ENCODE measurements at regions not wholly inside any gene's neighbourhood (a gene's known extent, or its start where the extent isn't known, plus 50 kb on each side); places are given as distances from the start of the nearest gene placed in this dataset.

DNA sequence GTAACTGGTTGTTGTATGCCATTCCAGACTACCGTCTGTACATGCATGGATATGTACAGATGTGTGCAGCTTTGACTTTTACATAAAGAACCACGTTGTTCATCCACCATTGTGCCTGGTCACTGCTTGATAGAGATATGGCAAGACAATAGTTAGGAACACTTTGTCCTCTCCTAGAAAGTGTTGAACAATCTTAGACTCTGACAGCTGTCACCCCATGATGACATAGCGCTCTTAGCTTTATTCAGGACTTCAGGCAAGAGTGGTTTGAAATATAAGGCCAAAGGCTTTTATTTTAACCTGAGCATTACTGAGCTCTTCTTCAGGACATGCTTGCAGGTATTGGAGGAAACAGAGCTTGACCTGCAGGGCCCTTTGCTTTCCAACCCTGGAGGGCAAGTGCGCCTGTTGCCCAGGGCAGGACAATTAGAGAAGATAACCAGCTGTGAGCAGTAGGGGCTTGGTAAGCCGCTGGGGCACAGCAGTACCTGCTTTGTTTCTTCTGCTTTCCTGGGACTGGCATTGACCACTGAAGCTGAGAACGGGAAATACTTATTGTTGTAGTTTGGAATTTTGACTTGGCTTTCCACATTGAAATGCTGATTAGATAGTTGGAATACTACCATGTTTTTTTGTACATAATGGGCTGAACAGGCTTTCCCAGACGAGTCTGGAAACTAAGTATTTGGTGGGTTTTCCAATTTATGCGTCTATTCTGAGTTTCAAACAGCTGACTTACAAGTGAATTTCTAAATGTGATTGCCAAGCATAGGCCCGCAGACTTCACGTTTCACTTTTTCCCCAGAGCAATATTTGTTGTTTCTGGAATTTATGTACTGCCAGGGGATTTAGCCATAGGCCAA lies 51.1 kb downstream of the GARRE1 start:
- H3K4me3 Mint-ChIP-seq (ENCODE audit: low read depth, unreplicated experiment): no peak overlapping the region
- CTCF ChIA-PET: no interaction called here
- no TSS peak for BruUV-seq (replicated peaks)

DNA sequence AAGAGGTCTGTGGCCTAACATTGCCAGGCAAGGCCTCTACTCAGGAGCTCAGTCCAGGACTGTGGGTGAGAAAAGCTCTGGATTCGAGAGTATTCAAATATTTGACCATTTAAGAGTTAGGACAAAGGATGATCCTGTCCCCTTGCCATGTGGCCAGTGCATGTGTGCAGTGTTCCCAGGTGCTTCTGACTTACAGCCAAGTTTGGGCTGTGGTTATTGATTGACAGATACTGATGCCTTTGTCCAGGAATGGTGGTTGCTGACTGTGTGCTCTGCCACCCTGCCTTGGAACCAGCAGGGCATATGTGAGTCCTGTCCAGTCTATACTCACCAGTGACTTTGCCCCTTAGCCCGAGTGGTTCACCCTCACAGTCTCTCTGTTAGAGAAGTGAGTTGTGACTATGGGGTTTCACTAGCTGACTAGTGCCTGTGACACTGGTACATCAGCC lies 51.9 kb downstream of the GARRE1 start:
- Mint-ChIP-seq H3K4me1 (ENCODE audit: low read depth, unreplicated experiment) (peaks cover 23% of the 10 kb centered on the region), H3K9me3 (ENCODE audit: low read depth, unreplicated experiment) (no peaks in the 10 kb centered on the region), H3K27me3 (ENCODE audit: unreplicated experiment) (no peaks in the 10 kb centered on the region), H3K27ac (ENCODE audit: unreplicated experiment) (no peak overlapping the region), H3K36me3 (ENCODE audit: insufficient read depth, unreplicated experiment) (peaks cover 12% of the 10 kb centered on the region), H3K4me3 (ENCODE audit: low read depth, unreplicated experiment) (no peak overlapping the region)
- peak; percentile 60 for DNase-seq
- CTCF ChIA-PET: no interaction called here
- intact Hi-C loops (cut with micrococcal nuclease; ENCODE audit: unreplicated experiment): no loop called here
- no TSS peak for BruUV-seq (replicated peaks)
- TF ChIP-seq, protein P1, sequence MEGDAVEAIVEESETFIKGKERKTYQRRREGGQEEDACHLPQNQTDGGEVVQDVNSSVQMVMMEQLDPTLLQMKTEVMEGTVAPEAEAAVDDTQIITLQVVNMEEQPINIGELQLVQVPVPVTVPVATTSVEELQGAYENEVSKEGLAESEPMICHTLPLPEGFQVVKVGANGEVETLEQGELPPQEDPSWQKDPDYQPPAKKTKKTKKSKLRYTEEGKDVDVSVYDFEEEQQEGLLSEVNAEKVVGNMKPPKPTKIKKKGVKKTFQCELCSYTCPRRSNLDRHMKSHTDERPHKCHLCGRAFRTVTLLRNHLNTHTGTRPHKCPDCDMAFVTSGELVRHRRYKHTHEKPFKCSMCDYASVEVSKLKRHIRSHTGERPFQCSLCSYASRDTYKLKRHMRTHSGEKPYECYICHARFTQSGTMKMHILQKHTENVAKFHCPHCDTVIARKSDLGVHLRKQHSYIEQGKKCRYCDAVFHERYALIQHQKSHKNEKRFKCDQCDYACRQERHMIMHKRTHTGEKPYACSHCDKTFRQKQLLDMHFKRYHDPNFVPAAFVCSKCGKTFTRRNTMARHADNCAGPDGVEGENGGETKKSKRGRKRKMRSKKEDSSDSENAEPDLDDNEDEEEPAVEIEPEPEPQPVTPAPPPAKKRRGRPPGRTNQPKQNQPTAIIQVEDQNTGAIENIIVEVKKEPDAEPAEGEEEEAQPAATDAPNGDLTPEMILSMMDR (IDR thresholded peaks at IDR 0.05; ENCODE audit: unreplicated experiment): no peak

More for the DNA sequence above, 51.1 kb downstream of the GARRE1 start:
- H3K27me3 Mint-ChIP-seq (ENCODE audit: unreplicated experiment): no peaks in the 10 kb centered on the region
- peaks cover 17% of the 10 kb centered on the region for H3K36me3 Mint-ChIP-seq (ENCODE audit: insufficient read depth, unreplicated experiment)
- no peak for DNase-seq
- intact Hi-C loops (cut with micrococcal nuclease; ENCODE audit: unreplicated experiment): no loop called here
- no peak overlapping the region for H3K27ac Mint-ChIP-seq (ENCODE audit: unreplicated experiment)
- peaks cover 23% of the 10 kb centered on the region for H3K4me1 Mint-ChIP-seq (ENCODE audit: low read depth, unreplicated experiment)
- H3K9me3 Mint-ChIP-seq (ENCODE audit: low read depth, unreplicated experiment): no peaks in the 10 kb centered on the region
- TF ChIP-seq, protein P1 (IDR thresholded peaks at IDR 0.05; ENCODE audit: unreplicated experiment): no peak

DNA sequence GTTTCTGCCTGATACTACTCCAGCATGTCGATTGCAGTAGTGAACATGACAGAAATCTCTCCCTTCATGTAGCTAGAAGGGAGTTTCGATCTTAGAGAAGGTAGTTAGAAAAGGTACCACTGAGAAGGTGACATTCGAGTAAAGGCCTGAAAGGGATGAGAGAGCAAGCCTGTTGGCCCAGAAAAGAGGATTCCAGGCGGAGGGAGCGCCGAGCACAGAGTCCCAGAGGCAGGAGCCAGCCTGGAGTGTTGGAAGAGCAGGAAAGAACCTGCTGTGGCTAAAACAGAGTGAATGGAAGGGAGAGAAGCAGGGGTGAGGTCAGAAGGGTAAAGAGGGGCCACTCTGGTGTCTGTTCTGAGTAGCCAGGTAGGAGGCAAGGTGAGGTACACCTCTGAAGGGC lies 52.5 kb downstream of the GARRE1 start:
- no peak overlapping the region for H3K4me3 Mint-ChIP-seq (ENCODE audit: low read depth, unreplicated experiment)
- H3K27ac Mint-ChIP-seq (ENCODE audit: unreplicated experiment): no peak overlapping the region
- no TSS peak for BruUV-seq (replicated peaks)
- no peak for DNase-seq
- TF ChIP-seq, protein P1 (IDR thresholded peaks at IDR 0.05; ENCODE audit: unreplicated experiment): no peak
- H3K27me3 Mint-ChIP-seq (ENCODE audit: unreplicated experiment): no peaks in the 10 kb centered on the region
- peaks cover 23% of the 10 kb centered on the region for H3K4me1 Mint-ChIP-seq (ENCODE audit: low read depth, unreplicated experiment)
- CTCF ChIA-PET: no interaction called here
- intact Hi-C loops (cut with micrococcal nuclease; ENCODE audit: unreplicated experiment): no loop called here
- peaks cover 12% of the 10 kb centered on the region for H3K36me3 Mint-ChIP-seq (ENCODE audit: insufficient read depth, unreplicated experiment)
- no peaks in the 10 kb centered on the region for H3K9me3 Mint-ChIP-seq (ENCODE audit: low read depth, unreplicated experiment)

DNA sequence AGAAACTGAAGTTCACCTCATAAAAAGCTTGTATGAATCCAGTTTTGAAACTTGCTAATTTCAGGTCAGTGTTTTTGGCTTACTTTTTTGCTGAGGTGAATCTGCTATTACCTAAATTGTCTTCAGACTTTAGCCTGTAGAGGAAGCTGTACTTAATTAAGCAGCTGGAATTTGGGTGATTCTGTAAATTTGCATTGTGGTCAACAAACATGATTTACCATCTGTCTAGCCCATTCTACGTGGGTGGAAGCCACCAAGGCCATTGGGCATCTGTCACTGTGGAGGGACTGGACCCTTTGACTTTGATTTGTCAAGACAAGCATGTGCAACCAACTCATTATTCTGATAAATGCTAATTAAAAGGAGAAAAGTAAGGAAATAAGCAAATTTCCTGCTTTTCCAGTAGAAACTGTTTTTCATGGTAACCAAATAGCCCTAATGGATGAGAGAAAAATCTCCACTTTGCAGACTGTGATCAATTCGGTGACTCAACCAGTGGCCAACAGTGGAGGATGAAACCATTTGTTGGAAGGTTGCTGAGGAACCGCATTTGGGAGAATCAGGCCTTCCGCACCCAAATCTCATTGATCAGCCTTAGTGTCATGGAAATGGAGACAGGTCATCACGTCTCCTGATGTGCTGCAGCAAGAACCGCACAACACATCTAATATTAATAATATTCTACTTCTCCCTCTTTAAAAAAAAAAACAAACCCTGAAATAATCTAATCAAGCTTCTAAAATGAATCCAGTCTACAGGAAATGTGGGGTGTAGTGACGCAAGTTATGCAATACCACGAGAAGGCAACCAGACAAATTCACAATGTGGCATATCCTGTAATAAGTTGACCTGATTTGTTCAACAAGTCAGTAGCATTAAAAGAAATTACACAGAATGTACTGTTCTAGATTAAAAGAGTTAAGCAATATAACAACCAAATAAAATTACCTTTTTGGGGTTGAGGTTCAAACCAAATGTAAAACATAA lies 54.3 kb downstream of the GARRE1 start:
- no peak overlapping the region for H3K27ac Mint-ChIP-seq (ENCODE audit: unreplicated experiment)
- H3K9me3 Mint-ChIP-seq (ENCODE audit: low read depth, unreplicated experiment): no peaks in the 10 kb centered on the region
- DNase-seq: no peak
- BruUV-seq (replicated peaks): no TSS peak
- H3K4me1 Mint-ChIP-seq (ENCODE audit: low read depth, unreplicated experiment): peaks cover 23% of the 10 kb centered on the region
- CTCF ChIA-PET: no interaction called here
- H3K36me3 Mint-ChIP-seq (ENCODE audit: insufficient read depth, unreplicated experiment): peaks cover 5% of the 10 kb centered on the region
- H3K4me3 Mint-ChIP-seq (ENCODE audit: low read depth, unreplicated experiment): no peak overlapping the region
- TF ChIP-seq, protein P1 (IDR thresholded peaks at IDR 0.05; ENCODE audit: unreplicated experiment): no peak
- intact Hi-C loops (cut with micrococcal nuclease; ENCODE audit: unreplicated experiment): no loop called here
- H3K27me3 Mint-ChIP-seq (ENCODE audit: unreplicated experiment): no peaks in the 10 kb centered on the region

All from Calu3 (cell line).